NCI-H2107 treated with DMSO at 0.1 percent for 48 hours (cell line): ENCODE measurements at regions not wholly inside any gene's neighbourhood (a gene's known extent, or its start where the extent isn't known, plus 50 kb on each side); places are given as distances from the start of the nearest gene placed in this dataset.

ENCODE experiments used
- DNase-seq: peaks from one replicate; lab custom pipeline; 2025; ENCODE audit not compliant: unreplicated experiment; lab: John Stamatoyannopoulos, UW

DNA sequence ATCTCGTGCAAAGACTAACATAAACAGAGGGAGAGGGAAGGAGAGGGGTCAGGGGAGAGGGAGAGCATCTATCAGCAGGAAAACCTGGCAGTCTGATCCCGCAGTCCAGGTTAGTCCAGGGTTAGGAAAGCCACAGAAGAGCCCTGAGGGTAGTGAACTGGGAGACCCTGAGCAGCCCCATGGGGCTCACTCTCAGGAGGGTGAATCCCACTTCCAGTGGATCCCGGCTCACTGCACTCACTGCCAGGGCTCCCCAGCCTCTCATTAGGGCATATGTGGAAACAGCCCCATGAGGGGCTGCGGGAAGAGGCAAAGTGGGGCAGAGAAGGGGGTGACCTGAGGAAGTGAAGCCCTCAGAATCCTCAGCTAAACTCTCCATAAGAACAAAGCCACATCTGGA, 329.9 kb downstream of the UBE3D start:
- DNase-seq = no peak

DNA sequence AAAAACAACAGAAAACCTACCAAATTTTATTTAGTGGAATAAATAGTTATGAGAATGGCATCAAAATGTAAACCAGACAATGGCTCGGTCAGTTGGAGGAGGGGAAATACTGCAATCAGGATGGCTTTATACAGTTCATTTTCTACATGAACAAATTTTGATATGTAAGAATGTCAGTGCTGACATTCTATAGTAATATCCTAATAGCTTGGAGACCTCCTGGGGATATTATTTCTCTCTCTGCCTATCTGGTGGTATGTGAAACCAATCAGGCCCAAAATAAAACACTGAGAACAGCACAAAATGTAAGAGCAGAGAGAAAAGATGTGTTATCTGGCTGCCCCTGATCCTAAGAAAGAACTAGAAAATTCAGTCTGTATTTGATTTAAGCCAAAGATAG, 327.7 kb downstream of the UBE3D start:
- DNase-seq = no peak

DNA sequence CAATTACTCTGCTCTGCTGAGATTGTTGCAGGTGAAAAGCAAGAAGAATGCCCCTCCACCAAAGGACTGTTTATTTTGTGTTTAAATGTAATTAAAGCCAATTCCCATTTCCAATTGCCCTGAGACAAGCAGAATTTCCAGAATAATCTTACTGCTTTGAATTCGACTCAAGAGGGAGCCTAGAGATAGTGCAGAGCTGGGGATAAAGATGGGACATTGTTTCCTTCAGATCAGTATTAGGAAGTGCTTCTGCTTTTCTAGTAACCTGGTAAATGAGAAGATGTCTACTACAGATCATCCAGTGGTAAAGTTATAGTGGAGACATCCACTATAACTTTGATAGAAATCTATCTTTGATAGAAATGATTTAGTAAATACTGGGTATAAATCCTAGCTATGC, 326.9 kb downstream of the UBE3D start:
- no peak for DNase-seq

DNA sequence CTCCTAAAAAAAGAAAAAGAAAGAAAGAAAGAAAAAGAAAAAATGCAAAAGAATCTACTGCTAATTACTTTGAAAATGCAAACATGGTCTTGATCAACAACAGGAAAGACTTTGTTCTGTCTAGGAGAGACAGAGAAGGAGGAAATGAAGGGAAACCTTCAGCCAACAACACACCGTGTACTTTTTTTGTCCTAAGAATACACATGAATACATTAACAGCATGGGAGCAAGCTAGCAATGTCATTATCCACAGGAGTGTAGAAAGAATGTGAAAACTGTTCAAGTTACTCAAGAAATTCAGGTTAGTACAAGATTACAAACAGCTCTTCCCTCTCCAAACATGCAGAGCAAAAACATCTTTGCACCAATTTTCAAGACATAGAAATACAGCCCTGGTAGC, 326.3 kb downstream of the UBE3D start:
- no peak for DNase-seq

DNA sequence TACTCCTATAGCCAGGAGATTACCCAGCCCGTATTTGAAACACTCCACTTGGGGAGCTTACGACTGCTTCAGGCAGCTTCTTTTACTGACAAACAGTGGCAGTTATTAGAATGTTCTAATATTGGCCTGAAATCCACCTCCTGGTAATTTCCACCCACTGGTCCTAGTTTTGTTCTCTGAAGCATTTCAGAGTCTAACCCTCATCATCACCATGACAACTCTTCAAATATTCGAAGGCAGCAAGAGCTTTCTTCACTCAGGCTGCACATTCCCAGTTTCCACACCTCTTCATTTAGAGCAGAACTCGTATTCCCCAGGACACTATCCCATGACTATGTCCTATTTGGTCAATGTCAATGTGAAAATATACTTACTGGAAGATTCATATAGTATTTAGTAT, 325.6 kb downstream of the UBE3D start:
- DNase-seq = no peak

DNA sequence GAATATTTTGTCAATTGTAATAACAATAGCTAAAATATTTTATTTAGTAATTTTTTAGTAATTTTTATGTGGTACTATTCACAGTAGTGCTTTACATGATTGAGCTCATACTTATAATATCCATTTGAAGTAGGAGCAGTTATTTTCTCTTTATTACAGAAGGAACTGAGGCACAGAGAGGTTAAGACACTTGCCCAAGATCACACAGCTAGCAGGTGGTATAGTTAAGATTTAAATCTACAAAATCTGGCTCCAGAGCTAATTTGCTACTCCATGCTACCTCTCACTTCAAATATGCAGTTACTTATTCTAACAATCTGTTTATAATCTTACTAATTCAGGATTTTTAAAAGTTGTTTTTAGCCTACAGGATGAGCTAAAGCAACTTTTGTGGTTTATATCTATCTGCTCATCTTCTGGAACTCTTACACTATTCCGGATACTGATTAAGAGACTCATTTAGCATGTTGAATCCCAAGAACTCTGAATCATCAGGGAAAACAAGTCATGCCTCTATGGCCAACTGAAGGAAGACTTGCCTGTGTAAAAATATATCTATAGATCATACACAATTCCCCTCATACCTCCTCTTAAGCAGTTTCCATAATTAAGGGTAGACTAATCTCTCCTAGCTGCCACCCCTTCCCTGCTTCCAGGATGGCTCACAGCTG, 324.2 kb downstream of the UBE3D start:
- no peak for DNase-seq

DNA sequence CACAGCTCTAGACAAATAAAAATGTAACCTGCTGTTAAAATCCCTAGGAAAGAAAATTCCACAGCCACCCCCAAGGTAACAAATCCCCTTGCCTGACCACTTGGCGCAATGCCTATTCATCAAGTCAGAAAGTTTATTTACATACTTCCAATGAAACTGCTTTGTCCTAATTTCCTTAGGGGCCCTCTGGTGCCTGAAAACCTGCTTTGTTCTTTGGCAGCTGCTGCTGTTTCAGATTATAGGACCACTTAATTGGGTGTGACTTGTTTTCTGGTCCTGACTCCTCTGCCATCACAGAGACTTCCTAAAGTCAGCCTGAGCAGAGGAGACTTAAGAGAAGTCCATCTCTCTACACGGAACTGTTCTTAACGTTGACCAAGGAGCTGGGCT, 323.6 kb downstream of the UBE3D start:
- no peak for DNase-seq

DNA sequence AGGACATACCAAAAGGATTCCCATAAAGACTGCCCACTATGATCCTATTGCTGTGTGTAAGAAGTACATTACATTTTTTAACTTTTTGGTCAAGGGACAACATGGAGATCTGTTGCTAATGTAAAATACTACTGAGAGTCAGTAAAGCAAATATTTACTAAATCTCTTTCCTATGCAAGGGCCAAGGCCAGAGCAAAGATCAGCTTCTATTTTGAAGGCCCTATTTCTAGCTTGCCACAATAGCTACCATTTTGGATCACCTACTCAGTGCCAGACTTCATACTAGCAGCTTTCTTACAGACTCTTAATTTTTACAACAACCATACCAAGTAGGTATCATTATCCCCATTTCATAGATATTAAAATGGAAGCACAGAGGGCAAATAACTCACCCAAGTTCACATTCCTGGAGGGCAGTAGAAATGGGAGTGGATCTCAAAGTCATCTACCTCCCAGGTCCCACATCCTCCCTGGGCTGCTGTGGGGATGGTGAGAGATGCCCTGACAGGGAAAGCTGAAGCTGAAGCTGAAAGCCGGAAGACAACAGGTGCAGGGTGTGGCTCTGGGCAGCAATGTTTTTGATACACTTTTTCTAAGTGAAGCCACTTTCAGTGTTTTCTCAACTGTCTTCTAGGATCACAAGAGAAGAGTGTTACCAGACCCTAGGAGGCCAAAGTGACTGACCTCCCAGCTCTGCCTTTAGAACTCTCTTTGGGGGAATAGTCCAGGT, 321.2 kb downstream of the UBE3D start:
- DNase-seq = no peak

DNA sequence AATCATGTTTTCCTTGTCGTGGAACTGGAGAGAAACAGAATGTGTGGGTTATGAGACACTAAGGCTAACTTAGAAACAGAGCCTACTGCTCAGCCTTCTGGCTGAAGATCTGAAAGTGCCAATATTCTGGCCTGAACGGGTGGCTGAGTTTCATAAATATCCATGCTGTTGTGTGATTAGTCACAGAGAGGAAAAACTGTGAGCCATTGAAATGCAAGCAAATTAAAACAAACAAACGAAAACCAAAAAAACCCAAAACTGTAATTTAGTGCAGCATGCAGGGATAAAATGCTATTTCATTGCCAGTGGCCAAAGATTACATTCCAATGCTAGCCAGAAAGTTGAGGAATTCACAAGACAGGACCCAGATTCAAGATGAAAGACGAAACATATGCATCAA, 315.1 kb downstream of the UBE3D start:
- no peak for DNase-seq

DNA sequence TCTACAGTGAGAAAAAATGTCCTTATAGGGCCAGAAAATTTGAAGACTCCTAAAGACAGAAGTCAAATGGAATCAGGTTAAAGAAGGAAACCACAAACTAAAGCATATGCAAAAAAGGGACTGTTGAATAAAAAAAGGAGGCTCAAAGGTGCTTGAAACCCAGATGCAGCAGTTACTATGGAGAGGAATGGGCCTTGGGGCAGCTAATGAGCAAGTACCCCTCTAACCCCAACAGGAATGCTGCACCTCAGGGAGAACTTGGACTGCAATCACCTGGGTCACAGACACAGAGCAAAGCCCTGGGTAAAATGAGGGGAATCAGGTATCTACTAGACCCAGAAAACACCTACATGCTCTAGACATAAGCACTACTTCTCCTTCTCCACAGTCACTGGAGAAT, 313.9 kb downstream of the UBE3D start:
- DNase-seq = no peak

DNA sequence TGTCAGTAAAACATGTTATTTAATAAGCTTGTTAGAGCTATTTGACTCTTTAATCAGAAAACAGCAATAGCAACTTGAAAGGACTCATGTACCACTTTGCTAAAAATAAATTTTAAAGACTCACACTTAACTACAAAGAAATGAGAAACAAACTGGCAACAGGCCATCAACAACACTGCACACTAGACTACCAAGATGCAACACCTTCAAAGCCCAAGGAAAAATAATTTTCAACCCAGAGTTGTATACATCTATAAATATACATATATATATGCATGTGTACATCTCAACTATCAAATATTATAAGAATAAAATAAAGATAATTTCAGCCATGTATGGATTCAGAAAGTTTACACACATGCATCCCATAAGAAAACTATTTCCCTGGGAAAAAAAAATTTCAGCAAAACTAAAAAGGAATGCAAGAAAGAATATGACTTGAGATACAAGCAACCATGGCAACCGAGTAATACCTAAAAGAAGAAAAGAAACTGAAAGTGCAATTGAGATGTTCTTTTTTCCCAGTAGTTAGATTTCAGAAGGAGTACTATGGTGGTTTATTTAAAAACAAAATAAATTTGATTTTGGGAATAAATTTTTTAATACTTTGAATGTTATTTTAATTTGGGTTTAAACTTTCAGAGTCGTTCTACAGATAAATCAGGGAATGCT, 303.8 kb downstream of the UBE3D start:
- DNase-seq = no peak

DNA sequence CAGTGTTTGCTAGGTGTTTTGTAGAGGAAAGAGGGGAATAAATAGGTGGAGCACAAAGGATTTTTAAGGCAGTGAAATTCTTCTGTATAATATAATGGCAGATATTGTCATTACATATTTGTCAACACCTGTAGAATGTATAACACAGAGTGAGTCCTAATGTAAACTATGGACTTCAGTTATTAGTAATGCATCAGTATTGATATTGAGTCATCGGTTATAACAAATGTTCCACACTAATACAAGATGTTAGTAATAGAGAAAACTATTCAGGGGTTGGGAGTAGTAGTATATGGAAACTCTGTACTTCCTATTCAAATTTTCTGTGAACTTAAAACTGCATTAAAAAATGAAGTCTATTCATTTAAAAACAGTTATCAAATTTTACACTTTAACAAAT, 299.2 kb downstream of the UBE3D start:
- no peak for DNase-seq

DNA sequence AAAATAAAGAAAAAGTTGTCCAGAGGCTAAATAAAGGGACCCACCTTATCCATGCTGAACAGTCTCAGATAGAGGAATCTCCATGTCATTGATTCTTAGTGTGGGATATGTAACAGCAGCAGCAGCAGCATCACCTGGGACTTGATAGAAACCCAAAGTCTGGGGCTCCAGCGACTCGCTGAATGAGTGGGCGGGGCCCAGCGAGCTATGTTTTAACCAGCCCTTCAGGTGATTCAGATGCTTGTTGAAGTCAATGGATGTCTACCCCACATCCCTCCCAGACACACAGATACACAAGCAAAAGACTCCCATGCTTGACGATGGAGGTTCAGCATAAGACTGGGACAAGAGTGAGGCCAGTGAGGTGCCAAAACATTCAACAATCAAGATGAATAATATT, 298.6 kb downstream of the UBE3D start:
- no peak for DNase-seq

DNA sequence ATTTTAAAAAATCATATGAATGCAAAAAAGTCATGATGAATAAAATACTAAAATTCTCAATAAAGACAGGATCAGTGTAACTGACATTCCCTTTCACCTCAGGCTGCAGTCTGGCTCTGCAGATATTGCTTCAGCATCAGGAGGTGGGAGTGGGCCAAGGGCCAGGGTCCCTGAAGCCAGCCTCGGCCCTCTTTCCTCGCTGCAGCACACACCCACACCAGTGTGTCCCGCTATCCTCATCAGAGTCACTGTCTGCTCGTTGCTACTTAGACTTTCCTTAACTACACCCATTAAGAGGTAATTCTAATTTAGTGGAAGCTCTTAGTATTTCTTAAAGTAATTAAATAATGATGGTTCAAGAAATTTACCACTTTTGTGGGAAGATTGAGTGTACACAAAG, 298.2 kb downstream of the UBE3D start:
- no peak for DNase-seq

DNA sequence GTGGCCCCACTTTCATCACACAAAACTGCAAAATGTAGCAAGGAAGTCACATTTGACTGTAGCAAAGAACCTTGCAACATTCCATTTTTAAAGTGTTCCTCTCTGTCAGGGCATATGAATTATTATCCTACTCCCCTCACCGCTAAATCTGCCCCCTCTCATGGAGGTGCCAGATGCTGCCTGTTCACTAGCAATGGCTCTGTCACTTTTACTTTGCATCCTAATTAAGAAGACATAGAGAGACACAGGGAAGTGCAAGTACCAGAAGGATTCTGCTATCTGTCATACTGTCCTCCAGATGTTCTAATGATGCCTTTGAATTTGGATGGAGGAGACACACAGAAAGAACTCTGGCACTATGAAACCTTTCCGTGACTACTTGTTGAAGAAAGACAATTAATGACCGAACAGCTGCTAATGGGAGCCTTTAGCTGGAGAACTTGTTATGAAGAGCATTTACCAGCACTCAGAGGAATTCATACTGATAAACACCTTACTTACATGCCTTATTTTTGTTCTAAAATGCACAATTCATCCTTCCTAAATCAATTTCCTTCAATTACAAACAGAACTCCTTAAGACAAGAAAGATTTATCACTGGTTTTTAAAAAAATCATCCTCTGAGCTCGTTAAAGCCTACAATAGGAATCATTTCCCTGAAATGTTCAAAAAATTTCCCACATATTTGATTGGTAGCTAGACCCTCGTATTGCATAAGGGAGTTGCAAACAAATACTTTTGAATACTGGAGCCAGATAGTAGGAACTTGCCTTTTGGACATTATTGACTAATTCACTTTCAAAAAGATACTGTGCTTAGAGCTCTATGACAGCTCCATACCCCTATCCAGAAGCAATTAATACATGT, 292.6 kb downstream of the UBE3D start:
- no peak for DNase-seq

DNA sequence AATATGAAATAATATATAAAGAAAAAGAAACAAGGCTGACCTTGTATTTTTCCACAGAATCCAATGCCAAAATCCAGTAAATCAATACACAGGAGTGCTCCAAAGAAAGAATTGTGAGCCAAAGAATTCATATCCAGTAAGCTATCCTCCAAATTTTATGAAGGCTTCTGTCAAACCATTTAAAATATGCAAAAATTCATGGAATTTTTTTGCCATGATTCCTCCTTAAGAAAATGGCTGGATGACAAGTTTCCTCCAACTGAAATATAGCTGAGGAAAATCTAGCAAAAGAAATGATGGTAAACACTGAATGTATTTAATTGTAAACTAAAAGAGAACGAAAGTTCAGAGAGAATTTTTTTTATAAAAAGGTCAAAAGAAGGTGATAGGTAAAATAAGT, 290.3 kb downstream of the UBE3D start:
- DNase-seq = no peak

DNA sequence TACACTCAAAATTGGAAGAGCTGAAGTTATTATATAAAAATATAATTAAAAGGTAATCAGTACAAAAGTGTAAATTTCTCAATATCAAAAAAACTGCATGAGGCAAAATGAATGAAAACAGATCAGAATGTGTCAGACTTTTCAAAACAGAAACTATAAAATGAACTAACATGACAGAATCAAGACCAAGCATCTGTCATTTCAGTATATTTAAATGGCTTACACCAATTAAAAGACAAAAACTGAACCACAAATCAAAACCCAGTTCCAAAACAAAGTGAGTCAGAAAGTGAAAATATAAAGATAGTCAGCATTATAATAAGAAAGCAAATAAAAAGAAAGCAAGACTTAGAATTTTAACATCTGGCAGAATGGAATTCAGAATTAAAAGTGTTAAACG, 289.7 kb downstream of the UBE3D start:
- no peak for DNase-seq

DNA sequence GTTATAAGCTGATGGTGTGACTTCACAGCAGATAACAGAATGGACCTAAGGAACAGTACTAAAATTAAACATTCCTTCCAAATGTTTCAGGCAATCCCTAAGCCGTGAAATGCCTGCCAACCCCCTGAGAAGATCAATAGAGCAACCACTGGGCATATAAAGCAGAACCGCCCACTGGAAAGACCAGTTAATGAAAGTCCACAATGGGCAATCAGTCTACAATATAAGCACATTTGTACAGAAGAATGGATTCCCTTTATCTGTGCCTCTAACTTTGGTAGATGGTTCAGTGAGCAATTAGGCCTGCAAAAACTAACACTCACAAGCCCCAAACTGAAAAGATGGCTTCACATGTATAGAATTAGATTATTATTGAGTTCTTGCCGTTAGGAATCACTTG, 286.6 kb downstream of the UBE3D start:
- DNase-seq = no peak

DNA sequence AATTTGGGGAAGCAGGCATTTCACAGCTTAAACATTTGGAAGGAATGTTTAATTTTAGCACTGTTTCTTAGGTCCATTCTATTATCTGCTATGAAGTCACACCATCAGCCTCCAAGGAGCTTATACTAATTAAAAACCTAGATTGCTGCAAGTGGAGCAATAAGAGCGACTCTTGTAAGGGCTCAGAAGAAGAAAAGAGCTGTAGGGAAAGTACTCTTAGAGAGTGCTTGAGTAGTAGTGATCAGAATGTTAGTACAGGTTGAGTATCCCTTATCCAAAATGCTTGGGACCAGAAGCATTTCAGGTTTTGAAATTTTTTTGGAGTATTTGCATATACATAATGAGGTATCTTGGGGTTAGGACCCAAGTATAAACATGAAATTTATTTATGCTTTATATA, 285.3 kb downstream of the UBE3D start:
- no peak for DNase-seq

DNA sequence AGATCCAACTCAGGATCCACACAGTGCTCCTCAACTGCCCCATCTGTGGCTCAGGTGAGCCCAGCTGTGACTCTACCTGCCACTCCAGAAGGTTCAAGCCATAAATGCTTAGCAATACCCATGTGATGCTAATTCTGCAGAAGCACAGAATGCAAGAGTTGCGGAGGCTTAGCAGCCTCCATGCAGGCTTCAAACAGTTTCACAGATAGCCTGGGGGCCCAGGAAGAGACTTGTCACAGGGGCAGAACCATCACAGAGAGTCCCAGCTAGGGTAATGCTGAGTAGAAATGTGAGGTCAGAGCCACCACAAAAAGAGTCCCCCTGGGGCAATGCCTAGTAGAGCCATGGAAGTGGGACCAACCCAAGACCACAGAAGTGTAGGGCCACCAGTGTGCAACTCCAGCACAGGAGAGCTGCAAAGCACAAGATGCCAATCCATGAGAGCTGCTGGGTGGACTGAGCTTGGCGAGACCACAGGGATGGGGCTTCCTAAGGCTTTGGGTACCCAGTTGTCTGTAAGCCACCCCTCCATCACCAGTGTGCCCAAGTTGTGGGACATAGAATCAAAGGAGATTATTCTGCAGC, 283.9 kb downstream of the UBE3D start:
- no peak for DNase-seq

DNA sequence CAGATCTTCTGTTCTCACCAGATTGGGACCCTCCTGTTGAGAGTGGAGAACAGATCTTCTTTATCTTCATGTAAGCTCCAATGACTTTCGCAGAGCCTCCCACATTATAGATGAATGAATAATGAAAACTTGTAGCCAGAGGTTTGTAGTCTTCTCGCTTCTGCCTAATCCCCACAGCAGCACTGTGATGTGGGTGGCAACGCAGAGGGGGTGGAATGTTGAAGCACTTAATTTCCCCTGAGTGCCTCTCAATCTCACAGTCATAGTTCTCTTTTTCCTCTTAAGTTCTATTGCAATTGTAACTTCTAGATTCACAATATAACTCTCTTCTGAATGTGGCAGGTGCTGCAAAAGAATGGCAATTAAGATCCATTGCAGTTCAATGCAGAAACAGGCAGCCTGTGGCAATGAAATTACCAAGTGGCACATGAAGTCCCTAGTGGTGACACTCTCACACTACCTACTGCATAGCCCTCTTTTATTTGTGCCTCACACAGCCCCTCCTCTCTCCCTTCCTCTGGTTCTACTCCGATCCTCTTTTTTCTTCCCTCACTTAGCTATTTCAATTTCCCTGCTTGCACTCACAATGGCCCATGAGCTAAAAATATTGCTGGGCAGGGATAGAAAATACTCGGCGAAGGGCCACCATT, 281.9 kb downstream of the UBE3D start:
- DNase-seq = peak; percentile 26
